Panc1 (cell line): ENCODE measurements at regions not wholly inside any gene's neighbourhood (a gene's known extent, or its start where the extent isn't known, plus 50 kb on each side); places are given as distances from the start of the nearest gene placed in this dataset.

Source experiments
- ATAC-seq: fragments of 200-7000 bp; cut with Tn5 transposase; 2 replicates; pipeline ENCODE4 v1.9.1; 2020; ENCODE audit warnings: mild to moderate bottlenecking, moderate library complexity
- BruUV-seq: library from RNA; stranded (reverse); fragments of 400-500 nt; replicated peaks from 2 replicates; lab custom pipeline; 2021; lab: Mats Ljungman, UMichigan
- CTCF ChIA-PET: fragments of 300-600 bp; sonication (Branson Sonifier 250); formaldehyde crosslinking; loops from one replicate; lab custom pipeline; 2022; ENCODE audit warnings: antibody characterized with exemption; lab: Charles Lee
- POLR2A ChIA-PET: fragments of 300-600 bp; sonication (Branson Sonifier 250); formaldehyde crosslinking; loops from one replicate; lab custom pipeline; 2022; ENCODE audit warnings: antibody characterized with exemption; lab: Charles Lee
- DNase-seq: peaks from one replicate; pipeline ENCODE4 v3.0.0-alpha.2; 2010; ENCODE audit warnings: low read depth, low spot score
- H3K27ac ChIP-seq: 2 replicates; pipeline ENCODE4 v1.5.1; 2011; ENCODE audit warnings: mild to moderate bottlenecking, low read length, inconsistent platforms
- H3K27me3 ChIP-seq: fragments of 200-500 bp; sonication (Bioruptor generic); 2 replicates; pipeline ENCODE4 v1.6.0; 2014; ENCODE audit warnings: low read length, inconsistent platforms; ENCODE audit not compliant: control insufficient read depth, insufficient read depth
- H3K36me3 ChIP-seq: fragments of 200-500 bp; sonication (Bioruptor generic); 2 replicates; pipeline ENCODE4 v1.5.1; 2014; ENCODE audit warnings: inconsistent platforms, mild to moderate bottlenecking, low read length, moderate library complexity; ENCODE audit not compliant: control insufficient read depth, insufficient read depth
- H3K4me1 ChIP-seq: 2 replicates; pipeline ENCODE4 v1.5.1; 2011; ENCODE audit warnings: inconsistent platforms, mild to moderate bottlenecking, low read length, moderate library complexity; ENCODE audit not compliant: control insufficient read depth, insufficient read depth
- H3K4me3 ChIP-seq, 2 experiments: 2 replicates each; pipeline ENCODE4 v1.5.1; 2011 to 2012; ENCODE audit warnings: low read depth in 2 of 2, low read length in 2 of 2, mild to moderate bottlenecking in 2 of 2, inconsistent platforms in 1 of 2, moderate library complexity in 1 of 2
- H3K9me3 ChIP-seq: fragments of 200-500 bp; sonication (Bioruptor generic); 2 replicates; pipeline ENCODE4 v1.5.1; 2014; ENCODE audit warnings: low read depth, mild to moderate bottlenecking, inconsistent platforms, low read length, moderate library complexity; ENCODE audit not compliant: control insufficient read depth, insufficient read depth
- CTCF ChIP-seq: fragments of 450-650 bp; IDR thresholded peaks from 2 replicates; pipeline ENCODE4 v1.5.1; 2017; ENCODE audit warnings: mild to moderate bottlenecking
- POLR2AphosphoS5 ChIP-seq: IDR thresholded peaks from 2 replicates; pipeline ENCODE4 v1.6.1; 2012; ENCODE audit warnings: mild to moderate bottlenecking, low read depth, low read length, moderate library complexity
- REST ChIP-seq, 2 experiments: IDR thresholded peaks; 2 replicates each; pipeline ENCODE4 v1.6.1; 2011 to 2012; ENCODE audit warnings: low read depth in 2 of 2, control low read depth in 1 of 2, low read length in 1 of 2, mild to moderate bottlenecking in 1 of 2, moderate library complexity in 1 of 2; ENCODE audit not compliant: insufficient read depth in 1 of 2
- SIN3A ChIP-seq: IDR thresholded peaks from 2 replicates; pipeline ENCODE4 v1.6.1; 2012; ENCODE audit warnings: low read depth, mild to moderate bottlenecking, low read length, moderate library complexity, borderline replicate concordance; ENCODE audit not compliant: insufficient read depth
- TCF7L2 ChIP-seq: IDR thresholded peaks from 2 replicates; pipeline ENCODE4 v1.6.1; 2011; ENCODE audit warnings: mild to moderate bottlenecking, low read depth, low read length, inconsistent platforms
- in situ Hi-C: cut with HindIII; loops from 2 replicates; pipeline ENCODE4 v1.10.0; 2016; ENCODE audit warnings: low sequenced_read_pairs, low pct_unique_long_range_greater_than_20kb
- intact Hi-C: fragments of 100-400 bp; cut with micrococcal nuclease; formaldehyde crosslinking; loops from one replicate; pipeline ENCODE4 v1.10.0; 2022; ENCODE audit not compliant: unreplicated experiment

- TF ChIP-seq TCF7L2 (no peak), REST (IDR thresholded peaks at IDR 0.05; ENCODE audit: insufficient read depth in 1 of 2, low read depth in 2 of 2, low read length in 1 of 2) (no peak), POLR2AphosphoS5 (no peak), SIN3A (no peak), CTCF (no peak)
- Histone ChIP-seq H3K4me1 (no peaks in the 10 kb centered on the region), H3K9me3 (no peaks in the 10 kb centered on the region), H3K36me3 (no peaks in the 10 kb centered on the region), H3K4me3 (no peak overlapping the region), H3K27ac (no peak overlapping the region), H3K27me3 (no peaks in the 10 kb centered on the region)
- ATAC-seq (no peak), DNase-seq (no peak)
- POLR2A ChIA-PET, result no interaction called here
- CTCF ChIA-PET, result no interaction called here
- intact Hi-C loops, result no loop called here
- in situ Hi-C loops, result no loop called here
- BruUV-seq, result no TSS peak
Observed at GRCh38 chr3:66910266-66911055, 87.6 kb upstream of the KBTBD8 start.

GRCh38 chr3:66912306-66912705, 85.8 kb upstream of the KBTBD8 start:
- no peak for ATAC-seq
- in situ Hi-C loops, result no loop called here

More at GRCh38 chr3:66912306-66912705, 85.8 kb upstream of the KBTBD8 start:
- POLR2A ChIA-PET, result no interaction called here
- no peaks in the 10 kb centered on the region for H3K9me3 ChIP-seq
- no peak for DNase-seq
- no peaks in the 10 kb centered on the region for H3K27me3 ChIP-seq
- H3K4me3 ChIP-seq, result no peak overlapping the region
- no TSS peak for BruUV-seq
- no peaks in the 10 kb centered on the region for H3K36me3 ChIP-seq
- H3K27ac ChIP-seq, result no peak overlapping the region
- intact Hi-C loops, result no loop called here
- CTCF ChIA-PET, result no interaction called here
- H3K4me1 ChIP-seq, result no peaks in the 10 kb centered on the region
- TF ChIP-seq SIN3A (no peak), POLR2AphosphoS5 (no peak), CTCF (no peak), REST (IDR thresholded peaks at IDR 0.05; ENCODE audit: insufficient read depth in 1 of 2, low read depth in 2 of 2, low read length in 1 of 2) (no peak), TCF7L2 (no peak)
